ENCODE measurements at regions not wholly inside any gene's neighbourhood (a gene's known extent, or its start where the extent isn't known, plus 50 kb on each side); places are given as distances from the start of the nearest gene placed in this dataset.
"Not testable (repeated sequence)": the region's sequence is repeated elsewhere in the genome, so short reads cannot be mapped to it uniquely, and the experiment has no call there.

- DNase-seq, result peak; percentile 49 to 56
Measured at GRCh38 chrX:65821721-65822496, 154.5 kb downstream of the MSN start.

- DNase-seq, result not testable (repeated sequence)
Measured at GRCh38 chrX:65819983-65820382, 152.5 kb downstream of the MSN start.

- no peak for DNase-seq
Measured at GRCh38 chrX:65813245-65813644, 145.8 kb downstream of the MSN start.

- DNase-seq, result no peak
Measured at GRCh38 chrX:65811558-65812228, 144.2 kb downstream of the MSN start.
